HCT116 (cell line): ENCODE measurements at regions not wholly inside any gene's neighbourhood (a gene's known extent, or its start where the extent isn't known, plus 50 kb on each side); places are given as distances from the start of the nearest gene placed in this dataset.

ENCODE experiments used
- CBX3 ChIP-seq: IDR thresholded peaks from 2 replicates; pipeline ENCODE4 v1.6.1; 2012; ENCODE audit warnings: low read depth
- ELF1 ChIP-seq: IDR thresholded peaks from 2 replicates; pipeline ENCODE4 v1.6.1; 2012; ENCODE audit warnings: low read depth, borderline replicate concordance
- EZH2 ChIP-seq: fragments of 200-600 bp; sonication (generic); IDR thresholded peaks from 2 replicates; pipeline ENCODE4 v1.6.1; 2017; ENCODE audit warnings: antibody characterized with exemption, mixed run types
- EZH2phosphoT487 ChIP-seq: fragments of 200-600 bp; IDR thresholded peaks from 2 replicates; pipeline ENCODE4 v1.6.1; 2018; ENCODE audit warnings: antibody characterized with exemption, borderline replicate concordance
- JUND ChIP-seq: IDR thresholded peaks from 2 replicates; pipeline ENCODE4 v1.6.1; 2012
- POLR2AphosphoS5 ChIP-seq: IDR thresholded peaks from 2 replicates; pipeline ENCODE4 v1.6.1; 2011; ENCODE audit warnings: mild to moderate bottlenecking, low read depth, low read length, moderate library complexity
- SP1 ChIP-seq: IDR thresholded peaks from 2 replicates; pipeline ENCODE4 v1.6.1; 2012; ENCODE audit warnings: low read depth
- TCF7L2 ChIP-seq: IDR thresholded peaks from 2 replicates; pipeline ENCODE4 v1.7.0; 2011; ENCODE audit warnings: borderline replicate concordance, inconsistent platforms; ENCODE audit not compliant: insufficient read depth, insufficient read length; ENCODE audit errors: extremely low read depth
- YY1 ChIP-seq: IDR thresholded peaks from 2 replicates; pipeline ENCODE4 v1.6.1; 2011; ENCODE audit warnings: low read length, low read depth, moderate library complexity, mild to moderate bottlenecking; ENCODE audit not compliant: insufficient replicate concordance; ENCODE audit errors: extremely low read depth
- ZFX ChIP-seq: fragments of 450-650 bp; IDR thresholded peaks from 2 replicates; pipeline ENCODE4 v1.6.1; 2017
- TF ChIP-seq, protein P1 (sequence below), 3 experiments: fragments of 200-600 bp in 1 of 3; sonication (generic) in 1 of 3; IDR thresholded peaks in 2 of 3; conservative IDR thresholded peaks in 1 of 3; 2 replicates each; pipeline ENCODE4 v1.5.1; 2012 to 2017; ENCODE audit warnings: low read depth in 2 of 3, low read length in 2 of 3, antibody characterized with exemption in 1 of 3, borderline replicate concordance in 1 of 3, control low read depth in 1 of 3, mild to moderate bottlenecking in 1 of 3, mixed read lengths in 1 of 3, mixed run types in 1 of 3, moderate library complexity in 1 of 3; ENCODE audit not compliant: insufficient read depth in 1 of 3
- TF ChIP-seq, protein P2 (sequence below): IDR thresholded peaks from 2 replicates; pipeline ENCODE4 v1.6.1; 2012
- TF ChIP-seq, protein P3 (sequence below): IDR thresholded peaks from 2 replicates; pipeline ENCODE4 v1.6.1; 2011; ENCODE audit warnings: mild to moderate bottlenecking, low read length, moderate library complexity; ENCODE audit not compliant: insufficient replicate concordance; ENCODE audit errors: extremely low read depth

DNA sequence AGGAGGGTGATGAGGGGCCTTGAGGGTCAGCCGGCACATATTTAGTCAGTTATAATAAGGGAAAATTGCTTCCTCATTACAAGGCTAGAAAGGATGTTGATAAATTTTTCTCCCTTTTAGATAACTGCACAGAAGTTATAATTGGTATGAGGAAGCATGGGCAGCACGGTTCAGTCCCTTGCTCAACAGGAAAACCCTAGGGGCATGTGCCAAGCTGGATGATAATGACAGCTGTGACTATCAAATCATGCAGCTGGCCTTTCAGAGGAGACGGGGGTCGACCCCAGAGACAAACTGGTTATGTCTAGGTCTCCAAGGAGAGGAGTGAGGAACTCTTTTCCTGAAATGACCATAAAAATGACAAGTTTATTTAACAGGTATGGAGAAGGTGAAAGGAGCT lies 448.1 kb upstream of the VRK2 start:
- TF ChIP-seq, protein P1, sequence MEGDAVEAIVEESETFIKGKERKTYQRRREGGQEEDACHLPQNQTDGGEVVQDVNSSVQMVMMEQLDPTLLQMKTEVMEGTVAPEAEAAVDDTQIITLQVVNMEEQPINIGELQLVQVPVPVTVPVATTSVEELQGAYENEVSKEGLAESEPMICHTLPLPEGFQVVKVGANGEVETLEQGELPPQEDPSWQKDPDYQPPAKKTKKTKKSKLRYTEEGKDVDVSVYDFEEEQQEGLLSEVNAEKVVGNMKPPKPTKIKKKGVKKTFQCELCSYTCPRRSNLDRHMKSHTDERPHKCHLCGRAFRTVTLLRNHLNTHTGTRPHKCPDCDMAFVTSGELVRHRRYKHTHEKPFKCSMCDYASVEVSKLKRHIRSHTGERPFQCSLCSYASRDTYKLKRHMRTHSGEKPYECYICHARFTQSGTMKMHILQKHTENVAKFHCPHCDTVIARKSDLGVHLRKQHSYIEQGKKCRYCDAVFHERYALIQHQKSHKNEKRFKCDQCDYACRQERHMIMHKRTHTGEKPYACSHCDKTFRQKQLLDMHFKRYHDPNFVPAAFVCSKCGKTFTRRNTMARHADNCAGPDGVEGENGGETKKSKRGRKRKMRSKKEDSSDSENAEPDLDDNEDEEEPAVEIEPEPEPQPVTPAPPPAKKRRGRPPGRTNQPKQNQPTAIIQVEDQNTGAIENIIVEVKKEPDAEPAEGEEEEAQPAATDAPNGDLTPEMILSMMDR (IDR thresholded peaks at IDR 0.05 in 2 of 3, conservative IDR thresholded peaks at IDR 0.05 in 1 of 3; ENCODE audit: borderline replicate concordance in 1 of 3, insufficient read depth in 1 of 3, low read depth in 2 of 3, low read length in 2 of 3), result no peak
- TF ChIP-seq SP1 (no peak), TCF7L2 (no peak), YY1 (no peak), JUND (no peak), ZFX (no peak), ELF1 (no peak), POLR2AphosphoS5 (no peak), EZH2phosphoT487 (no peak), EZH2 (no peak), CBX3 (no peak)
- TF ChIP-seq, protein P2, sequence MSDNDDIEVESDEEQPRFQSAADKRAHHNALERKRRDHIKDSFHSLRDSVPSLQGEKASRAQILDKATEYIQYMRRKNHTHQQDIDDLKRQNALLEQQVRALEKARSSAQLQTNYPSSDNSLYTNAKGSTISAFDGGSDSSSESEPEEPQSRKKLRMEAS, result no peak
- TF ChIP-seq, protein P3, sequence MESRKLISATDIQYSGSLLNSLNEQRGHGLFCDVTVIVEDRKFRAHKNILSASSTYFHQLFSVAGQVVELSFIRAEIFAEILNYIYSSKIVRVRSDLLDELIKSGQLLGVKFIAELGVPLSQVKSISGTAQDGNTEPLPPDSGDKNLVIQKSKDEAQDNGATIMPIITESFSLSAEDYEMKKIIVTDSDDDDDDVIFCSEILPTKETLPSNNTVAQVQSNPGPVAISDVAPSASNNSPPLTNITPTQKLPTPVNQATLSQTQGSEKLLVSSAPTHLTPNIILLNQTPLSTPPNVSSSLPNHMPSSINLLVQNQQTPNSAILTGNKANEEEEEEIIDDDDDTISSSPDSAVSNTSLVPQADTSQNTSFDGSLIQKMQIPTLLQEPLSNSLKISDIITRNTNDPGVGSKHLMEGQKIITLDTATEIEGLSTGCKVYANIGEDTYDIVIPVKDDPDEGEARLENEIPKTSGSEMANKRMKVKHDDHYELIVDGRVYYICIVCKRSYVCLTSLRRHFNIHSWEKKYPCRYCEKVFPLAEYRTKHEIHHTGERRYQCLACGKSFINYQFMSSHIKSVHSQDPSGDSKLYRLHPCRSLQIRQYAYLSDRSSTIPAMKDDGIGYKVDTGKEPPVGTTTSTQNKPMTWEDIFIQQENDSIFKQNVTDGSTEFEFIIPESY, result no peak
